Neural progenitor cell (in vitro differentiated cells): ENCODE measurements at regions not wholly inside any gene's neighbourhood (a gene's known extent, or its start where the extent isn't known, plus 50 kb on each side); places are given as distances from the start of the nearest gene placed in this dataset.

Experiments used
- CTCF ChIP-seq: fragments of 200-600 bp; sonication (generic); IDR thresholded peaks from 2 replicates; pipeline ENCODE4 v1.5.1; 2017; ENCODE audit warnings: antibody characterized with exemption, mild to moderate bottlenecking
- EZH2 ChIP-seq: fragments of 200-600 bp; sonication (generic); IDR thresholded peaks from 2 replicates; pipeline ENCODE4 v1.6.1; 2017; ENCODE audit warnings: antibody characterized with exemption, mild to moderate bottlenecking, moderate library complexity
- EZH2phosphoT487 ChIP-seq: fragments of 200-600 bp; sonication (generic); IDR thresholded peaks from 2 replicates; pipeline ENCODE4 v1.6.1; 2017; ENCODE audit warnings: antibody characterized with exemption

GRCh38 chr9:108296056-108296455 is 559.7 kb downstream of the ACTL7B start:
- TF ChIP-seq CTCF (no peak), EZH2phosphoT487 (no peak), EZH2 (no peak)
